Endothelial cell of umbilical vein (primary cell): ENCODE measurements at regions not wholly inside any gene's neighbourhood (a gene's known extent, or its start where the extent isn't known, plus 50 kb on each side); places are given as distances from the start of the nearest gene placed in this dataset.

Experiments used
- EZH2 ChIP-seq: IDR thresholded peaks from 2 replicates; pipeline ENCODE4 v1.6.1; 2012; ENCODE audit warnings: borderline replicate concordance, low read depth, mild to moderate bottlenecking, moderate library complexity, low read length, inconsistent platforms; ENCODE audit not compliant: severe bottlenecking
- FOS ChIP-seq: IDR thresholded peaks from 2 replicates; pipeline ENCODE4 v1.6.1; 2011; ENCODE audit warnings: mild to moderate bottlenecking, low read length, moderate library complexity, borderline replicate concordance; ENCODE audit not compliant: insufficient read depth
- JUN ChIP-seq: IDR thresholded peaks from 2 replicates; pipeline ENCODE4 v1.6.1; 2011; ENCODE audit warnings: borderline replicate concordance, low read depth; ENCODE audit not compliant: insufficient read length, insufficient read depth
- MYC ChIP-seq: IDR thresholded peaks from one replicate; pipeline ENCODE4 v1.6.1; 2011; ENCODE audit warnings: mild to moderate bottlenecking, low read depth, low read length
- POLR2A ChIP-seq: IDR thresholded peaks from 2 replicates; pipeline ENCODE4 v1.6.1; 2012; ENCODE audit warnings: low read depth, mild to moderate bottlenecking, control low read depth, low read length
- POLR2AphosphoS5 ChIP-seq: IDR thresholded peaks from 2 replicates; pipeline ENCODE4 v1.6.1; 2012; ENCODE audit warnings: low read depth, mild to moderate bottlenecking, control low read depth, low read length, moderate library complexity; ENCODE audit not compliant: insufficient read depth
- TF ChIP-seq, protein P1 (sequence below), 2 donors: IDR thresholded peaks; 1 replicate in 1 of 2; 2 replicates in 1 of 2; pipeline ENCODE4 v1.5.1; 2011; ENCODE audit warnings: low read length in 2 of 2, mild to moderate bottlenecking in 2 of 2, moderate library complexity in 2 of 2, control low read depth in 1 of 2, inconsistent platforms in 1 of 2, low read depth in 1 of 2; ENCODE audit not compliant: insufficient read depth in 1 of 2; ENCODE audit errors: extremely low read depth in 1 of 2
- TF ChIP-seq, protein P2 (sequence below): IDR thresholded peaks from 2 replicates; pipeline ENCODE4 v1.6.1; 2011; ENCODE audit not compliant: insufficient read depth, insufficient read length

DNA sequence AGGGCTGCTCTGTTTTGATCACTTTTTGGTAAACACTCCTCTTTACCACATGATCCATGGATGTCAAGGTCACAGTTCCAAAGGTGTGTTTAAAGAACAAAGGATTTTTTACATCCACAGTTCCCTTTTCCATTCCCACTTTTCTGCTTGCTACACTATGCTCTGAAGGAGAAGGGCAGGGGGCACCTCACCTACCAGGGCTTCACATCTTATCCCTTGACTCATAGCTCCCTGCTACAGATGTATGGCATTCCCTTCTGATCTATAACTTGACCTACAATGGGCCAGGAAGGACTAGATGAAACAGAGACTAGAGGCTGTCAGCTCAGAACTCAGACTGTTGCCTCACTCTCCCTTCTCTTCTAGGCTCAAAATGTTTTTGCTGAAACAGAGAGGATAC lies 233.1 kb upstream of the RPS6KA3 start:
- TF ChIP-seq POLR2A (no peak), JUN (no peak), POLR2AphosphoS5 (no peak), FOS (no peak), EZH2 (no peak), MYC (no peak)
- TF ChIP-seq, protein P1, sequence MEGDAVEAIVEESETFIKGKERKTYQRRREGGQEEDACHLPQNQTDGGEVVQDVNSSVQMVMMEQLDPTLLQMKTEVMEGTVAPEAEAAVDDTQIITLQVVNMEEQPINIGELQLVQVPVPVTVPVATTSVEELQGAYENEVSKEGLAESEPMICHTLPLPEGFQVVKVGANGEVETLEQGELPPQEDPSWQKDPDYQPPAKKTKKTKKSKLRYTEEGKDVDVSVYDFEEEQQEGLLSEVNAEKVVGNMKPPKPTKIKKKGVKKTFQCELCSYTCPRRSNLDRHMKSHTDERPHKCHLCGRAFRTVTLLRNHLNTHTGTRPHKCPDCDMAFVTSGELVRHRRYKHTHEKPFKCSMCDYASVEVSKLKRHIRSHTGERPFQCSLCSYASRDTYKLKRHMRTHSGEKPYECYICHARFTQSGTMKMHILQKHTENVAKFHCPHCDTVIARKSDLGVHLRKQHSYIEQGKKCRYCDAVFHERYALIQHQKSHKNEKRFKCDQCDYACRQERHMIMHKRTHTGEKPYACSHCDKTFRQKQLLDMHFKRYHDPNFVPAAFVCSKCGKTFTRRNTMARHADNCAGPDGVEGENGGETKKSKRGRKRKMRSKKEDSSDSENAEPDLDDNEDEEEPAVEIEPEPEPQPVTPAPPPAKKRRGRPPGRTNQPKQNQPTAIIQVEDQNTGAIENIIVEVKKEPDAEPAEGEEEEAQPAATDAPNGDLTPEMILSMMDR (IDR thresholded peaks at IDR 0.05; ENCODE audit: extremely low read depth in 1 of 2, insufficient read depth in 1 of 2, low read depth in 1 of 2, low read length in 2 of 2): no peak
- TF ChIP-seq, protein P2, sequence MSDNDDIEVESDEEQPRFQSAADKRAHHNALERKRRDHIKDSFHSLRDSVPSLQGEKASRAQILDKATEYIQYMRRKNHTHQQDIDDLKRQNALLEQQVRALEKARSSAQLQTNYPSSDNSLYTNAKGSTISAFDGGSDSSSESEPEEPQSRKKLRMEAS: no peak
